Activated CD8-positive, alpha-beta T cell treated with anti-CD3 and anti-CD28 coated beads, Interleukin-2, amount 10 ng/mL, durations not matched to agents 7 days and 5 days (primary cell): ENCODE measurements at regions not wholly inside any gene's neighbourhood (a gene's known extent, or its start where the extent isn't known, plus 50 kb on each side); places are given as distances from the start of the nearest gene placed in this dataset.
"Not testable (repeated sequence)": the region's sequence is repeated elsewhere in the genome, so short reads cannot be mapped to it uniquely, and the experiment has no call there.

Source experiments
- ATAC-seq: fragments of 150-1000 bp; cut with Tn5 transposase; one replicate; pipeline ENCODE4 v1.10.0; 2021; ENCODE audit warnings: moderate library complexity
- CTCF ChIA-PET: fragments of 350-600 bp; sonication (Branson Sonifier 250); formaldehyde crosslinking; loops from one replicate; lab custom pipeline; 2021; ENCODE audit warnings: antibody characterized with exemption; lab: Charles Lee
- POLR2A ChIA-PET: fragments of 350-600 bp; sonication (Branson Sonifier 250); formaldehyde crosslinking; loops from one replicate; lab custom pipeline; 2021; ENCODE audit warnings: antibody characterized with exemption; lab: Charles Lee
- DNase-seq: peaks from one replicate; pipeline ENCODE4 v3.0.0-alpha.2; 2020
- H3K27ac Mint-ChIP-seq: one replicate; pipeline ENCODE4 v1.8.0; 2021; ENCODE audit warnings: mild to moderate bottlenecking, mixed read lengths
- H3K27me3 Mint-ChIP-seq: one replicate; pipeline ENCODE4 v1.8.0; 2021; ENCODE audit warnings: low read depth, mixed read lengths
- H3K36me3 Mint-ChIP-seq: one replicate; pipeline ENCODE4 v1.8.0; 2021; ENCODE audit warnings: low read depth, mixed read lengths
- H3K4me1 Mint-ChIP-seq: one replicate; pipeline ENCODE4 v1.8.0; 2021; ENCODE audit warnings: low read depth, mixed read lengths
- H3K4me3 Mint-ChIP-seq: one replicate; pipeline ENCODE4 v1.8.0; 2021; ENCODE audit warnings: mild to moderate bottlenecking, mixed read lengths
- H3K9me3 Mint-ChIP-seq: one replicate; pipeline ENCODE4 v1.8.0; 2022; ENCODE audit warnings: mixed read lengths; ENCODE audit not compliant: insufficient read depth

GRCh38 chr4:123667496-123667895, 270.9 kb downstream of the SPRY1 start:
- Mint-ChIP-seq H3K4me1 (peaks cover 13% of the 10 kb centered on the region), H3K36me3 (no peaks in the 10 kb centered on the region), H3K4me3 (no peak overlapping the region), H3K27me3 (peaks cover 25% of the 10 kb centered on the region), H3K9me3 (no peaks in the 10 kb centered on the region), H3K27ac (no peak overlapping the region)
- ChIA-PET CTCF (no interaction called here), POLR2A (interaction anchor here (0.6 kb wide), 1 partner anchor 14 kb away, joined by 3 read pairs; no protein-coding TSS in a partner anchor)
- ATAC-seq (no peak), DNase-seq (no peak)

GRCh38 chr4:123667991-123668390, 271.4 kb downstream of the SPRY1 start:
- Mint-ChIP-seq H3K9me3 (no peaks in the 10 kb centered on the region), H3K4me1 (peaks cover 17% of the 10 kb centered on the region), H3K27me3 (peaks cover 24% of the 10 kb centered on the region), H3K27ac (no peak overlapping the region), H3K36me3 (no peaks in the 10 kb centered on the region), H3K4me3 (no peak overlapping the region)
- CTCF ChIA-PET, result no interaction called here
- POLR2A ChIA-PET, result no interaction called here
- no peak for DNase-seq
- ATAC-seq, result no peak

DNA sequence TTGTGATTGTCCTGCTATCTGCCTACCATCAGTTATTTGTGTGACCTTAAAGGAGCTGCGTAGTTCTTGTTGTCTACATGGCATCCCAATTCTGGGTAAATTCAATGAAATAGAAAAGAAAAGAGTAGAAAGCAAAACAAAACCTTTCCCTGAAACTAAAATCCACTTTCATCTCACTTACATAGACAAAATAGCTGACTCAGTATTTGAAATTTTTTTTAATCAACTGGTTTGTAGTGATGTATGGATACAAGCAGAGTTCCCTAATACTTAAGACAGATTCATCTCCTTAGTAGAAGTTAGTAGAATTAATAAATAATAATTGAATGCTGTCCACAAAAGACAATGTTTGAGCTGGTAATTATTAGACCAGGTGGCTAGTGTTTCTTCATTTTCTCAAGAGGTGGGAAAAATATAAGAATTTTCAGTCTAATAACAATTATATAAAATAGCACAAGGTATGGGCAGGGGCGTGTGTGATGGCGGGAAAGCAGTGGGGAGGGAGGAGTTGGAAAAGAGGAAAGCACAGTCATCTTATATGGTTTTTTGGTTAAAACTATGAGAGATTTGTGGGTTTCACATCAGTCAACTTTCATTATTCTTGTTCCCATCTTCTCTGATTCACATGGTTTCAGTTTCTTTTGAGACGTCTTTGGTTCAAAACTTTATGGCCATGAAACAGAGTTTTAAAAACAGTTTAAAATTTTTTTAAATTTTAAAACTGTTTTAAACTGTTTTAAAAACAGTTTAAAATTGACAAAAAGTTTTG, 275.2 kb downstream of the SPRY1 start:
- no peaks in the 10 kb centered on the region for H3K36me3 Mint-ChIP-seq
- H3K4me3 Mint-ChIP-seq, result no peak overlapping the region
- H3K27ac Mint-ChIP-seq, result peak overlapping the region; percentile 55
- CTCF ChIA-PET, result interaction anchor here (1.0 to 1.6 kb wide), 3 partner anchors 11 to 281 kb away, joined by 3 to 11 read pairs (median 3); no protein-coding TSS in a partner anchor
- H3K9me3 Mint-ChIP-seq, result no peaks in the 10 kb centered on the region
- ATAC-seq (peak; percentile 88), DNase-seq (peak; percentile 42)
- peaks cover 28% of the 10 kb centered on the region for H3K4me1 Mint-ChIP-seq
- POLR2A ChIA-PET, result interaction anchor here (0.6 to 1.0 kb wide), 2 partner anchors 55 to 272 kb away, joined by 3 to 4 read pairs; no protein-coding TSS in a partner anchor
- peaks cover 22% of the 10 kb centered on the region for H3K27me3 Mint-ChIP-seq

DNA sequence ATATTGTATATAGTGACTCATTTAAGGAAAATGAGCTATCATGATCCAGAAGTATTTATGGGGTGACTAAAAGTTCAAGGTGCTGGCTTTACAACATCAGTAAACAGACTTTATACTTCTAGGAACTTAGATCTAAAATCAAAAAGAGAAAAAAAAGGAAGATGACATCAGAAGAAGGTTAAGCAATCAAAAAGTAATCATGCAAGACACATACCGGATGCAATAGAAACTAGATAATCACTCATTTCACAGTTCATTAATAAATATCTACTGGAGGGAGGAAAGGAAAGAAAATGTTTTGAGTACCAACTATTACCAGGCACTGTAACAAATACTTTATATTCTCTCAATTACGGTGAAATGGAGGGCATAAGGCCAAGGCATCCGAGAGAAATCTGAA, 276.4 kb downstream of the SPRY1 start:
- POLR2A ChIA-PET, result interaction anchor here (1.0 kb wide), 1 partner anchor 274 kb away, joined by 3 read pairs; no protein-coding TSS in a partner anchor
- peaks cover 28% of the 10 kb centered on the region for H3K4me1 Mint-ChIP-seq
- ATAC-seq (no peak), DNase-seq (no peak)
- no peak overlapping the region for H3K4me3 Mint-ChIP-seq
- no peaks in the 10 kb centered on the region for H3K9me3 Mint-ChIP-seq
- CTCF ChIA-PET, result interaction anchor here (1.8 kb wide), 1 partner anchor 109 kb away, joined by 5 read pairs; no protein-coding TSS in a partner anchor
- no peaks in the 10 kb centered on the region for H3K36me3 Mint-ChIP-seq
- H3K27ac Mint-ChIP-seq, result no peak overlapping the region
- peaks cover 26% of the 10 kb centered on the region for H3K27me3 Mint-ChIP-seq

- ATAC-seq, result no peak
- POLR2A ChIA-PET, result no interaction called here
- no peak for DNase-seq
- no peaks in the 10 kb centered on the region for H3K36me3 Mint-ChIP-seq
- no peak overlapping the region for H3K4me3 Mint-ChIP-seq
- CTCF ChIA-PET, result interaction anchor here (1.8 kb wide), 1 partner anchor 109 kb away, joined by 5 read pairs; no protein-coding TSS in a partner anchor
- H3K9me3 Mint-ChIP-seq, result no peaks in the 10 kb centered on the region
- H3K4me1 Mint-ChIP-seq, result peaks cover 28% of the 10 kb centered on the region
- no peak overlapping the region for H3K27ac Mint-ChIP-seq
- peaks cover 32% of the 10 kb centered on the region for H3K27me3 Mint-ChIP-seq
Observed at GRCh38 chr4:123673971-123674370, 277.4 kb downstream of the SPRY1 start.

DNA sequence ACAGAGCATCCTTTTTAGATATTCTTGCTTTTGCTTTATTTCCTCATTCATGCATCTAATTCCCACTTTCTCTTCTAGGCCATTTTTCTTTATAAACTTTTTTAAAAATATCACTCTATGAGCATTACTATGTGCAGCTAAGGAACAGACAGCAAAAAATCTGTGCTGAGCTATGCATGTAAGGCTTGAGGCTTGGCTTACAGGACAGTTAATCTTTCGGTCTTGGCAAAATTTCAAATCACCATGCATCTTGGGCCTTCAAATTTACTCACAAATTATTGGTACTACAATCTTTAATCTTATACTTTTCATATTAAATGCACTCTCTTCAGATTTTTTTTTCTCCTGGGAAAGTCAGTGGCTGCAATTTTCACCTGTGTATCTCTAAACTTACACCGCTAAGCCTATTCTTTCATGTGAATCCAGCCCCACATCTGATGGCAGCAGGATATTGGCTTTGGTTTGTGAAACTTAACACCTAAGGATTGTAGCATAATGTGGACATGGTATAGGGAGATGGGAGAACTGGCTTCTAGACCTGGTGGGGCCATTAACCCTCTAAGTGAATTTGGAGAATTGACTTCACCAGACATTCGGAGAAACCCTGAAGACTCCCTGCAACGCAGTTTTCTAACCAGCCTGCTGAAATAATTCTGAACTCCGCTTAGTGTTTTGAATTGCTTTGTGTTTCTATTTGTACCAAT, 278.3 kb downstream of the SPRY1 start:
- Mint-ChIP-seq H3K4me1 (peaks cover 28% of the 10 kb centered on the region), H3K4me3 (no peak overlapping the region), H3K27ac (no peak overlapping the region), H3K36me3 (no peaks in the 10 kb centered on the region), H3K27me3 (peaks cover 34% of the 10 kb centered on the region), H3K9me3 (no peaks in the 10 kb centered on the region)
- ChIA-PET CTCF (no interaction called here), POLR2A (no interaction called here)
- no peak for DNase-seq
- ATAC-seq, result no peak

GRCh38 chr4:123675567-123675966, 279.0 kb downstream of the SPRY1 start:
- Mint-ChIP-seq H3K4me1 (peaks cover 28% of the 10 kb centered on the region), H3K27me3 (peaks cover 34% of the 10 kb centered on the region), H3K27ac (no peak overlapping the region), H3K9me3 (no peaks in the 10 kb centered on the region), H3K4me3 (no peak overlapping the region), H3K36me3 (no peaks in the 10 kb centered on the region)
- CTCF ChIA-PET, result no interaction called here
- POLR2A ChIA-PET, result no interaction called here
- no peak for ATAC-seq
- no peak for DNase-seq

GRCh38 chr4:123676071-123676889, 279.7 kb downstream of the SPRY1 start:
- no peak for ATAC-seq
- no peaks in the 10 kb centered on the region for H3K36me3 Mint-ChIP-seq
- H3K4me3 Mint-ChIP-seq, result no peak overlapping the region
- DNase-seq, result no peak
- POLR2A ChIA-PET, result no interaction called here
- peaks cover 25% of the 10 kb centered on the region for H3K4me1 Mint-ChIP-seq
- H3K9me3 Mint-ChIP-seq, result no peaks in the 10 kb centered on the region
- H3K27ac Mint-ChIP-seq, result no peak overlapping the region
- H3K27me3 Mint-ChIP-seq, result peaks cover 34% of the 10 kb centered on the region
- CTCF ChIA-PET, result no interaction called here

GRCh38 chr4:123676890-123677229, 280.3 kb downstream of the SPRY1 start:
- Mint-ChIP-seq H3K4me1 (peaks cover 19% of the 10 kb centered on the region), H3K4me3 (no peak overlapping the region), H3K27me3 (peaks cover 31% of the 10 kb centered on the region), H3K27ac (no peak overlapping the region), H3K9me3 (no peaks in the 10 kb centered on the region), H3K36me3 (no peaks in the 10 kb centered on the region)
- POLR2A ChIA-PET, result no interaction called here
- ATAC-seq (no peak), DNase-seq (no peak)
- CTCF ChIA-PET, result no interaction called here

GRCh38 chr4:123682931-123683330, 286.3 kb downstream of the SPRY1 start:
- no peak for DNase-seq
- Mint-ChIP-seq H3K4me1 (no peaks in the 10 kb centered on the region), H3K27me3 (peaks cover 17% of the 10 kb centered on the region), H3K27ac (no peak overlapping the region), H3K4me3 (no peak overlapping the region), H3K36me3 (no peaks in the 10 kb centered on the region), H3K9me3 (no peaks in the 10 kb centered on the region)
- CTCF ChIA-PET, result interaction anchor here (0.6 kb wide), 1 partner anchor 286 kb away, joined by 3 read pairs; no protein-coding TSS in a partner anchor
- no peak for ATAC-seq
- POLR2A ChIA-PET, result no interaction called here

DNA sequence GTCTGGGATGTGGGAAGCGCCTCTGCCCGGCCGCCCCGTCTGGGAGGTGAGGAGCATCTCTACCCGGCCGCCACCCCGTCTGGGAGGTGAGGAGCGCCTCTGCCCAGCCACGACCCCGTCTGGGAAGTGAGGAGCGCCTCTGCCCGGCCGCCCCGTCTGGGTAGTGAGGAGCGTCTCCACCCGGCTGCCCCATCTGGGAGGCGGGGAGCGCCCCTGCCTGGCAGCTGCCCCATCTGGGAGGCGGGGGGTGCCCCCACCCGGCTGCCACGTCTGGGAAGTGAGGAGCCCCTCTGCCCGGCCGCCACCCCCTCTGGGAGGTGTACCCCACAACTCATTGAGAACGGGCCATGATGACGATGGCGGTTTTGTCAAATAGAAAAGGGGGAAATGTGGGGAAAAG, 288.3 kb downstream of the SPRY1 start:
- H3K36me3 Mint-ChIP-seq, DNase-seq, H3K4me3 Mint-ChIP-seq, CTCF ChIA-PET, H3K27me3 Mint-ChIP-seq, H3K27ac Mint-ChIP-seq, POLR2A ChIA-PET, H3K4me1 Mint-ChIP-seq, H3K9me3 Mint-ChIP-seq, ATAC-seq: not testable (repeated sequence)
